Neural crest cell (in vitro differentiated cells): ENCODE measurements at regions not wholly inside any gene's neighbourhood (a gene's known extent, or its start where the extent isn't known, plus 50 kb on each side); places are given as distances from the start of the nearest gene placed in this dataset.

ENCODE experiments used
- DNase-seq: peaks from one replicate; pipeline ENCODE4 v3.0.0; 2021; ENCODE audit warnings: low read depth, mixed read lengths, low spot score
- H3K27ac Mint-ChIP-seq: one replicate; pipeline ENCODE4 v1.8.0; 2021; ENCODE audit warnings: mild to moderate bottlenecking, mixed read lengths; ENCODE audit not compliant: unreplicated experiment
- H3K27me3 Mint-ChIP-seq: 2 replicates; pipeline ENCODE4 v1.8.0; 2021; ENCODE audit warnings: low read depth, mild to moderate bottlenecking, mixed read lengths
- H3K36me3 Mint-ChIP-seq: 2 replicates; pipeline ENCODE4 v1.8.0; 2021; ENCODE audit warnings: low read depth, mild to moderate bottlenecking, mixed read lengths
- H3K4me1 Mint-ChIP-seq: 2 replicates; pipeline ENCODE4 v1.8.0; 2021; ENCODE audit warnings: mixed read lengths
- H3K4me3 Mint-ChIP-seq: one replicate; pipeline ENCODE4 v1.8.0; 2021; ENCODE audit warnings: mild to moderate bottlenecking, mixed read lengths
- H3K9me3 Mint-ChIP-seq: 2 replicates; pipeline ENCODE4 v1.8.0; 2021; ENCODE audit warnings: mixed read lengths
- CTCF ChIP-seq: fragments of 200-600 bp; sonication (generic); conservative IDR thresholded peaks from 2 replicates; pipeline ENCODE4 v1.5.0; 2021; ENCODE audit warnings: antibody characterized with exemption, mild to moderate bottlenecking

DNA sequence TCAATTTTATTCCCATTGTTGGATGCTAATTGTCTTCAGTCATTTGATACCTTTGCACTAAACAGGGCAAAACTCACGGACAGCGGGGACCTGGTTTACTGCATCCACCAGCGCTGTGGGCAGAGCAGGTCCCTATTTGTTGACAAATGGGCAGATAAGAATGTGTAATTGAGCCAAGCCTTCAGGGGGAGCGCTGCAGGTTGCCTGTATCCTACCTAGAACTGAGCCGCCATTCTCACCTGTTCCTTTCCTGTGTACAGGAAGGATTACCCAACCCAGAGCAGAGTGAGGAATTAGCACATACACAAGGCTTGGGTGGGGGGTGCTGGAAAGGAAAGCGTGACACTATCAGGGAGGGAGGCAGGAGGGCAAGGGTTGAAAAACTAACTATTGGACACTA, 89.1 kb upstream of the FOXA2 start:
- no peak overlapping the region for H3K4me3 Mint-ChIP-seq
- peaks cover 54% of the 10 kb centered on the region for H3K27me3 Mint-ChIP-seq
- H3K9me3 Mint-ChIP-seq, result peaks cover 7% of the 10 kb centered on the region
- no peak for DNase-seq
- no peaks in the 10 kb centered on the region for H3K4me1 Mint-ChIP-seq
- H3K36me3 Mint-ChIP-seq, result peaks cover 4% of the 10 kb centered on the region
- TF ChIP-seq CTCF, result no peak
- H3K27ac Mint-ChIP-seq, result no peak overlapping the region

- Mint-ChIP-seq H3K36me3 (no peaks in the 10 kb centered on the region), H3K4me3 (no peak overlapping the region), H3K27me3 (peaks cover 66% of the 10 kb centered on the region), H3K9me3 (peaks cover 2% of the 10 kb centered on the region), H3K4me1 (no peaks in the 10 kb centered on the region), H3K27ac (no peak overlapping the region)
- TF ChIP-seq CTCF, result no peak
- DNase-seq, result no peak
These were observed 91.0 kb upstream of the FOXA2 start for GRCh38 chr20:22675341-22675740.

- Mint-ChIP-seq H3K9me3 (no peaks in the 10 kb centered on the region), H3K4me3 (no peak overlapping the region), H3K27me3 (peaks cover 73% of the 10 kb centered on the region), H3K4me1 (no peaks in the 10 kb centered on the region), H3K27ac (no peak overlapping the region), H3K36me3 (no peaks in the 10 kb centered on the region)
- no peak for DNase-seq
- no peak for TF ChIP-seq CTCF
These were observed 94.3 kb upstream of the FOXA2 start for GRCh38 chr20:22678678-22679077.

DNA sequence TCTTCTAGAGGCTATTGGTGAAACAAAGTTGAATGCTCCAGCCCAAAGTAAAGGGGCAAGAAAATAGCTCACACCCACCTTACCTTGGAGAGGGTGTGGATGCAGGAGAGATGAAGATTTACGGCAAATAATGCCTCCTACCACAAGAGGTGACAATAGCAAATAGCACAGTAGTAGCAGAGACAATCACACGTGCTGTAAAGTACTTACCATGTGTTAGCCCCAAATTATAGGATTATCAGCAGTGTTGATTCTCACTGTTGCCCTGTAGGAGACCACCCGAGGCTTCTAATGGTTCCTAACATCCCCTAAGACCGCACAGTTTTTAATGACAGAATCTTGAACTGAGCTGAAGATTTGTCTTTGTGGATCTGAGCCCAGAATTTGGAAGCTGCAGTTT, 94.8 kb upstream of the FOXA2 start:
- Mint-ChIP-seq H3K27ac (no peak overlapping the region), H3K4me3 (no peak overlapping the region), H3K9me3 (no peaks in the 10 kb centered on the region), H3K4me1 (no peaks in the 10 kb centered on the region), H3K27me3 (peaks cover 74% of the 10 kb centered on the region), H3K36me3 (no peaks in the 10 kb centered on the region)
- TF ChIP-seq CTCF, result no peak
- DNase-seq, result no peak

DNA sequence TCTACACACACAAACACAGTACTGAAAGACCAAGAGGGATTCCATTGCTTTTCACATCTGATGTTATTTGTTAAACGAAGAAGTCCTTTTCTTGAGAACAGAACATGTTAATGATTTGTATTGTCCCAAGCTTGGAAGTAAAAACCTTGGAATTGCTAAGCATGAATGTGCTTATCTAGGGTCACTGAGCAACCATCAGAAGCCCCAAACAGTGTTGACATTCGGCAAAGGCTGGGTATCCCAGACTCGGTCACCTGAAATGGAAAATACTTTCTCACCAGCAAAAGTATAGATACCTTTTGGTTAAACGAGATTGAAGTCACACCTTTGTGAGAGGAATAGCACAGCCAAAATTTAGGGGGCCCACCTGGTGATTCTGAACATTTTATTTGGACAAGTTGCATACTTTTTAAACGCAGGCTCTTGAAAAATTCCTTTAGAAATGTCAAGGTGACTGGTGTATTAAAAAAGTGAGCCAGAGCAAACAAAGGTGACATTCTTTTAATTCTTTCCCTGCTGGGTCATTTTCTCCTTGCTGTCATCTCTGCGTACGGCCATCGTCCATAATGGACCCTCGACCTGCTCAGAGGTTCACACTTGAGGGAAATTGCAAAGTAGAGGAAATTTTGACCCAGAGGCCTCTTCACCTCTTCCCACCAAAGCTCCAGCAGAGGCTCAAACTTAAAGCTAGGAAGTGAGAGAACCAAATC, 95.8 kb upstream of the FOXA2 start:
- Mint-ChIP-seq H3K9me3 (no peaks in the 10 kb centered on the region), H3K4me1 (no peaks in the 10 kb centered on the region), H3K27me3 (peaks cover 79% of the 10 kb centered on the region), H3K27ac (no peak overlapping the region), H3K36me3 (no peaks in the 10 kb centered on the region), H3K4me3 (no peak overlapping the region)
- DNase-seq, result no peak
- TF ChIP-seq CTCF, result no peak
